GM13976 (cell line): ENCODE measurements at regions not wholly inside any gene's neighbourhood (a gene's known extent, or its start where the extent isn't known, plus 50 kb on each side); places are given as distances from the start of the nearest gene placed in this dataset.
"Not testable (repeated sequence)": the region's sequence is repeated elsewhere in the genome, so short reads cannot be mapped to it uniquely, and the experiment has no call there.

Source experiments
- DNase-seq: peaks from one replicate; pipeline ENCODE4 v3.0.0; 2012; ENCODE audit warnings: low spot score
- CTCF ChIP-seq: IDR thresholded peaks from 2 replicates; pipeline ENCODE4 v1.5.1; 2012; ENCODE audit warnings: borderline replicate concordance, mild to moderate bottlenecking; ENCODE audit not compliant: insufficient read depth; ENCODE audit errors: extremely low read depth, missing control alignments, control extremely low read depth
- in situ Hi-C: fragments of 300-500 bp; cut with MboI; formaldehyde crosslinking; loops from one replicate; pipeline ENCODE4 v1.12.0; 2022; ENCODE audit warnings: low sequenced_read_pairs, mixed read lengths, inconsistent platforms; ENCODE audit not compliant: unreplicated experiment

DNA sequence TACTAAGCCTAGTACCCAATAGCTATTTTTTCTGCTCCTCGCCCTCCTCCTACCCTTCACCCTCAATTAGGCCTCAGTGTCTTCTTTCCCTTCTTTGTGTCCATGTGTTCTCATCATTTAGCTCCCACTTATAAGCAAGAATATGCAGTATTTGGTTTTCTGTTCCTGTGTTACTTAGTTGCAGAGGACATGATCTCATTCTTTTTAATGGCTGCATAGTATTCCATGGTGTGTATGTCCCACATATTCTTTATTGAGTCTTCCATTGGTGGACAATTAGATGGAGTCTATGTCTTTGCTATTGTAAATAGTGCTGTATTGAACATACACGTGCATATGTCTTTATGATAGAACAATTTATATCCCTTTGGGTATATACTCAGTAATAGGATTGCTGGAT lies 106.9 kb upstream of the NR5A2 start:
- in situ Hi-C loops: no loop called here
- TF ChIP-seq CTCF: no peak
- no peak for DNase-seq

GRCh38 chr1:199929556-199929955 lies 98.0 kb upstream of the NR5A2 start:
- DNase-seq: no peak
- in situ Hi-C loops: no loop called here
- TF ChIP-seq CTCF: no peak

- DNase-seq, in situ Hi-C loops: not testable (repeated sequence)
Measured at GRCh38 chr1:199930067-199930466, 97.4 kb upstream of the NR5A2 start.

DNA sequence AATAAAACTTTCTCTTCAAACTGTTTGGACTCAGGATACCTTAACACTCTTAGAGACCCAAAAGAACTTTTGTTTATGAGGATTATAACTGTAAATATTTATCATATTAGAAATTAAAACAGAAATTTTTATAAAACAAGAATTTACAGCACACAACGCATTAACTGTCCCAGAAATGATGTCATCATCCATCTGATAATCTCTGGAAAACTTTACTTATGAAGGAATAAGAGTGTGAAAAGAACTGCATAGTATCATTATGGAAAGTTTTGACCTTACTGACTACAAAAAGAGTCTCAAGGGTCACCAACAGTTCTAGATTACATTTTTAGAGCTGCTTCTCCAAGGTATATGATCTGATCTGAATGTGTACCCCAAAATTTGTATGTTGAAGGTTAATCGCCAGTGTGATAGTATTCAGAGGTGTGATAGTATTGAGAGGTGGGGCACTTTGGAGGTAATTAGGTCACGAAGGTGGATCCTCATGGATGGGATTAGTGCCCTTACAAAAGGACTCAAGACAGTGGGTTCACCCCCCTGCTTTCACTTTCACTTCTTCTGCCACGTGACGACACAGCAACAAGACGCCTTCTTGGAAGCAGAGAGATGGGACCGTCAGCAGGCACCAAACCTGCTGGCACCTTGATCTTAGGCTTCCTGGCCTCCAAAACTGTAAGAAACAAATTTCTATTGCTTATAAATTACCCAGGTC lies 95.7 kb upstream of the NR5A2 start:
- no peak for TF ChIP-seq CTCF
- in situ Hi-C loops: no loop called here
- no peak for DNase-seq

DNA sequence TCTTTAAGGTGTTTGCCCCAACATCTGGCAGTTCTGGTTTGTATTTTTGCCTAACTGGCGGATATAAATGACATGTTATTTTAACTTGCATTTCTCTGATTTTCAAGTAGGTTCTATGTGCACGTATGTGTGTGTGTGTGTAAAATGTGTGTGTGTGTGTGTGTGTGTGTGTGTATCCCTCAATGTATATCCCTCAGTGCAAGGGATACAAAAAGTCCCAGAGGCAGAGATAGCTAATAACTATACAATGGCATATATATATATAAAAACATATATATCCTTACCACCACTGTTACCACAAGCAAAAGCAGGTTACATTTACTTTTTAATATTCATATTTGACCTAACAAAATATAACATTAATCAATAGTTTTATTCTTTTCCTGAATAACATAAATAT lies 95.0 kb upstream of the NR5A2 start:
- in situ Hi-C loops: no loop called here
- DNase-seq: no peak
- no peak for TF ChIP-seq CTCF

DNA sequence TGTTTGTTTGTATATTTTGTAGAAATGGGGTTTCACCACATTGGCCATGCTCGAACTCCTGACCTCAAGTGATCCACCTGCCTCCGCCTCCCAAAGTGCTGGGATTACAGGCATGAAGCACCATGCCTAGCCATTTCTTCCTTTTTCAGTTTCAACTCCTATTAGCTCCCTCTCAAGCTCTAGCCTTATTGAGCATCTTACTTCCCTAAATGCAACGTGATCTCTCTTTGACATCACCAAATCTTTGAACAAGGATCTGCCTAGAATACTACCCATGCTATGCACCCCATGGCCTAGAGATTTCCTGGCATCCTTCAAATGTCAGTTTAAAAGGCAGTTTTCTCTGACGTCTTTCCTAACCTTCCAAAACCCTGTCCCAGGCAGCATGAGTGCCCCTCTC lies 91.1 kb upstream of the NR5A2 start:
- TF ChIP-seq CTCF: no peak
- DNase-seq: no peak
- in situ Hi-C loops: no loop called here

DNA sequence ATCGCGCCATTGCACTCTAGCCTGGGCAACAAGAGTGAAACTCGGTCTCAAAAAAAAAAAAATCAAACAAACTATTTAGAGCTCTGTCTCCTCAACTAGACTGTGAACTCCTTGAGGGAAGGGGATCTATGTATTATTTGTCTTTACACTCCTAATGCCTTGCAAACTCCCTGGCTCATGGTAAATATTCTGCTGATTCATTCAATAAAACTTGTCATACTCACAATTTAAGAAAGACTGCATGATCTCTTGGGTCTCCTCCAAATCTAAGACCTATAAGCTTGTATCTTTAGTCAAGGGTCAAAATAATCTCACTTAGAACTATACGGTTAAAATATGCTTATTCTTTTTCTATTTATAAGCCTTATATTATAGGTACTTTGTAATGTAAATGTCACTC lies 90.3 kb upstream of the NR5A2 start:
- in situ Hi-C loops: no loop called here
- no peak for DNase-seq
- TF ChIP-seq CTCF: no peak
